H9 (cell line): ENCODE measurements at regions not wholly inside any gene's neighbourhood (a gene's known extent, or its start where the extent isn't known, plus 50 kb on each side); places are given as distances from the start of the nearest gene placed in this dataset.

Experiments
- DNase-seq: peaks from one replicate; pipeline ENCODE4 v3.0.0-alpha.2; 2017
- H2AFZ ChIP-seq: one replicate; pipeline ENCODE4 v1.6.1; 2013; ENCODE audit warnings: mild to moderate bottlenecking, low read length, control low read depth, moderate library complexity
- H2AK5ac ChIP-seq: 2 replicates; pipeline ENCODE4 v1.6.1; 2013; ENCODE audit warnings: low read length, control low read depth, mixed read lengths; ENCODE audit not compliant: insufficient read length
- H2BK120ac ChIP-seq: one replicate; pipeline ENCODE4 v1.6.1; 2013; ENCODE audit warnings: low read depth, mild to moderate bottlenecking, low read length, control low read depth, inconsistent platforms; ENCODE audit not compliant: poor library complexity, severe bottlenecking
- H2BK12ac ChIP-seq: 2 replicates; pipeline ENCODE4 v1.6.1; 2013; ENCODE audit warnings: low read length, control low read depth, mixed read lengths, low read depth; ENCODE audit not compliant: insufficient read length
- H2BK15ac ChIP-seq: 2 replicates; pipeline ENCODE4 v1.6.1; 2013; ENCODE audit warnings: low read depth, low read length, control low read depth
- H2BK20ac ChIP-seq: one replicate; pipeline ENCODE4 v1.6.1; 2013; ENCODE audit warnings: low read depth, mild to moderate bottlenecking, low read length, control low read depth, inconsistent platforms; ENCODE audit not compliant: poor library complexity, severe bottlenecking
- H2BK5ac ChIP-seq: 2 replicates; pipeline ENCODE4 v1.6.1; 2013; ENCODE audit warnings: low read length, control low read depth, mixed read lengths; ENCODE audit not compliant: insufficient read length
- H3K14ac ChIP-seq: 2 replicates; pipeline ENCODE4 v1.6.1; 2013; ENCODE audit warnings: low read length, control low read depth; ENCODE audit not compliant: insufficient read depth
- H3K18ac ChIP-seq: 2 replicates; pipeline ENCODE4 v1.6.1; 2013; ENCODE audit warnings: low read depth, mild to moderate bottlenecking, mixed read lengths, low read length, control low read depth; ENCODE audit not compliant: insufficient read length
- H3K23ac ChIP-seq: 2 replicates; pipeline ENCODE4 v1.6.1; 2013; ENCODE audit warnings: low read length, control low read depth, mixed read lengths, low read depth; ENCODE audit not compliant: insufficient read length
- H3K23me2 ChIP-seq: 2 replicates; pipeline ENCODE4 v1.6.1; 2013; ENCODE audit warnings: low read depth, mild to moderate bottlenecking, mixed read lengths, low read length, control low read depth; ENCODE audit not compliant: insufficient read length, poor library complexity, severe bottlenecking
- H3K27ac ChIP-seq: 2 replicates; pipeline ENCODE4 v1.5.1; 2013; ENCODE audit warnings: low read length, control low read depth, mixed read lengths, low read depth; ENCODE audit not compliant: insufficient read length
- H3K27me3 ChIP-seq: 2 replicates; pipeline ENCODE4 v1.6.1; 2013; ENCODE audit warnings: low read length, control low read depth, inconsistent platforms; ENCODE audit not compliant: insufficient read depth
- H3K4ac ChIP-seq: 2 replicates; pipeline ENCODE4 v1.6.1; 2013; ENCODE audit warnings: low read depth, mild to moderate bottlenecking, control low read depth, inconsistent platforms, low read length, moderate library complexity
- H3K4me1 ChIP-seq: 2 replicates; pipeline ENCODE4 v1.6.1; 2013; ENCODE audit warnings: low read length, control low read depth, inconsistent platforms; ENCODE audit not compliant: insufficient read depth
- H3K4me2 ChIP-seq: 2 replicates; pipeline ENCODE4 v1.6.1; 2013; ENCODE audit warnings: low read length, control low read depth, mixed read lengths; ENCODE audit not compliant: insufficient read length, insufficient read depth
- H3K56ac ChIP-seq: 2 replicates; pipeline ENCODE4 v1.6.1; 2013; ENCODE audit warnings: low read depth, mild to moderate bottlenecking, mixed read lengths, low read length, control low read depth; ENCODE audit not compliant: insufficient read length
- H3K79me1 ChIP-seq: 2 replicates; pipeline ENCODE4 v1.6.1; 2013; ENCODE audit warnings: low read depth, mild to moderate bottlenecking, moderate library complexity, low read length, control low read depth, inconsistent platforms; ENCODE audit not compliant: insufficient read depth, poor library complexity, severe bottlenecking
- H3K79me2 ChIP-seq: 2 replicates; pipeline ENCODE4 v1.6.1; 2013; ENCODE audit warnings: low read length, control low read depth, inconsistent platforms; ENCODE audit not compliant: insufficient read depth
- H3K9ac ChIP-seq: 2 replicates; pipeline ENCODE4 v1.6.1; 2013; ENCODE audit warnings: low read length, control low read depth, mixed read lengths; ENCODE audit not compliant: insufficient read length; ENCODE audit errors: extremely low read depth
- H3K9me3 ChIP-seq: one replicate; pipeline ENCODE4 v1.6.1; 2013; ENCODE audit warnings: low read depth, low read length, inconsistent platforms; ENCODE audit not compliant: control insufficient read depth
- H3T11ph ChIP-seq: one replicate; pipeline ENCODE4 v1.6.1; 2013; ENCODE audit warnings: mild to moderate bottlenecking, low read length, control low read depth, inconsistent platforms
- H4K20me1 ChIP-seq: one replicate; pipeline ENCODE4 v1.6.1; 2013; ENCODE audit not compliant: control insufficient read depth, insufficient read length, insufficient read depth
- H4K5ac ChIP-seq: 2 replicates; pipeline ENCODE4 v1.6.1; 2013; ENCODE audit warnings: low read depth, mild to moderate bottlenecking, mixed read lengths, low read length, control low read depth; ENCODE audit not compliant: insufficient read length
- H4K8ac ChIP-seq: replicated peaks from 2 replicates; pipeline ENCODE4 v1.6.1; 2013; ENCODE audit warnings: low read length, control low read depth, mixed read lengths, low read depth; ENCODE audit not compliant: insufficient read length
- H4K91ac ChIP-seq: 2 replicates; pipeline ENCODE4 v1.6.1; 2013; ENCODE audit warnings: low read depth, mild to moderate bottlenecking, moderate library complexity, mixed read lengths, low read length, control low read depth; ENCODE audit not compliant: insufficient read length
- H3K27ac Mint-ChIP-seq, 3 experiments: 2 replicates in 2 of 3; 3 replicates in 1 of 3; pipeline ENCODE4 v1.8.0; 2020 to 2021; ENCODE audit warnings: mixed read lengths in 3 of 3, mild to moderate bottlenecking in 1 of 3, moderate library complexity in 1 of 3
- H3K27me3 Mint-ChIP-seq: 2 replicates; pipeline ENCODE4 v1.8.0; 2021; ENCODE audit warnings: low read depth, mild to moderate bottlenecking, moderate library complexity, mixed read lengths
- H3K36me3 Mint-ChIP-seq, 3 experiments: 2 replicates in 2 of 3; 3 replicates in 1 of 3; pipeline ENCODE4 v1.8.0; 2020 to 2021; ENCODE audit warnings: low read depth in 3 of 3, mixed read lengths in 3 of 3; ENCODE audit not compliant: insufficient read depth in 1 of 3
- H3K4me1 Mint-ChIP-seq, 2 experiments: 2 replicates each; pipeline ENCODE4 v1.8.0; 2020; ENCODE audit warnings: mixed read lengths in 2 of 2
- H3K4me3 Mint-ChIP-seq, 2 experiments: 2 replicates in 1 of 2; 3 replicates in 1 of 2; pipeline ENCODE4 v1.8.0; 2020 to 2021; ENCODE audit warnings: mild to moderate bottlenecking in 2 of 2, mixed read lengths in 2 of 2, moderate library complexity in 1 of 2
- H3K9me3 Mint-ChIP-seq, 2 experiments: 2 replicates in 1 of 2; 3 replicates in 1 of 2; pipeline ENCODE4 v1.8.0; 2020; ENCODE audit warnings: mild to moderate bottlenecking in 2 of 2, mixed read lengths in 2 of 2, moderate library complexity in 1 of 2
- WGBS: extraction: QIAGEN DNeasy Blood & Tissue Kit; methylation state at CpG from one replicate; pipeline ENCODE4 v1.1.7; 2013; ENCODE audit warnings: missing lambda C conversion rate, low lambda C conversion rate, mixed read lengths; ENCODE audit not compliant: insufficient read length; ENCODE audit errors: extremely low coverage; 5-methylcytosine and 5-hydroxymethylcytosine counted together
- TF ChIP-seq, protein P1 (sequence below): fragments of 200-600 bp; sonication (generic); conservative IDR thresholded peaks from 3 replicates; pipeline ENCODE4 v1.8.0; 2021; ENCODE audit warnings: antibody characterized with exemption, mild to moderate bottlenecking

DNA sequence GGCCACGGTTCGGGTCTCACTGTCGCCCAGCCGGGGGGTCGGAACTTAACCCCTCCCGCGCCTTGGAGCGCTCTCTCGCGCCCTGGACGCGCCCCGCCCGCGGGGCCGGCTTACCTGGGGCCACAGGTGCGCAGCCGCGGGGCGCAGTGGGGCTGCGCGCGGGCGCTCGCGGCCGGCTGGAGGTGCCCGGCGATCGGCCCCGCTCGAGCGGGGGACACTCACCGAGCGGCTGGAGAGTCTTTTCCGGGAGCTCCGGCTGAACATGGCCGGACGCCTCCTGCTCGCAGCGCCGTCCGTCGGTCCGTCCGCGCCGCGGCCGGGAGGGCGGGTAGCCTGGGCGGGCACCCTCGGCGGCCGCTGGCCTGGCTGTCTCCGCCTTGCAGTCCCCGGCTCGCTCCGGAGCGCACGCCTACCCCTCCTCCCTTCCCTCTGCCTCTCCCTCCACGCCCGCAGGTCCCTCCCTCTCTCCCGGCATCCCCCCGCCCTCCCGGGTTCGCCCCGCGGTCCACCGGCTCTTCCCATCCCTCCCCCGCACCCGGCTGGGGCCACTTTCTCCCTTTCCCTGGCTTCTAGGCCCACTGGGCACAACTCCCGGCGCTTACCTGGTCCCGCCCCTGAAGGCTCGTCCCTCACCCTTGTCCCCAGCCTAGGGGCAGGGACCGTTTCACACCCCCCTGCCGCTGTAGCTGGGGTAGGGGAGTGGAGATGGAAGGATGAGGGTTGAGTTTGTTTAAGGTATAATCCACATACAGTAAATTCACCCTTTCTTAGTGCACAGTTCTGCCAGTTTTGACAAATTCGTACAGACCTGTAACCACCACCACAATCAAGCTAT, 220.1 kb upstream of the PRICKLE2 start:
- H3K79me2 ChIP-seq: no peaks in the 10 kb centered on the region
- H2BK120ac ChIP-seq: no peak overlapping the region
- H4K20me1 ChIP-seq: no peaks in the 10 kb centered on the region
- H3K4me3 Mint-ChIP-seq: peak overlapping the region; percentile 71 to 85
- no peak overlapping the region for H3K56ac ChIP-seq
- H3K23me2 ChIP-seq: peaks cover 7% of the 10 kb centered on the region
- TF ChIP-seq, protein P1, sequence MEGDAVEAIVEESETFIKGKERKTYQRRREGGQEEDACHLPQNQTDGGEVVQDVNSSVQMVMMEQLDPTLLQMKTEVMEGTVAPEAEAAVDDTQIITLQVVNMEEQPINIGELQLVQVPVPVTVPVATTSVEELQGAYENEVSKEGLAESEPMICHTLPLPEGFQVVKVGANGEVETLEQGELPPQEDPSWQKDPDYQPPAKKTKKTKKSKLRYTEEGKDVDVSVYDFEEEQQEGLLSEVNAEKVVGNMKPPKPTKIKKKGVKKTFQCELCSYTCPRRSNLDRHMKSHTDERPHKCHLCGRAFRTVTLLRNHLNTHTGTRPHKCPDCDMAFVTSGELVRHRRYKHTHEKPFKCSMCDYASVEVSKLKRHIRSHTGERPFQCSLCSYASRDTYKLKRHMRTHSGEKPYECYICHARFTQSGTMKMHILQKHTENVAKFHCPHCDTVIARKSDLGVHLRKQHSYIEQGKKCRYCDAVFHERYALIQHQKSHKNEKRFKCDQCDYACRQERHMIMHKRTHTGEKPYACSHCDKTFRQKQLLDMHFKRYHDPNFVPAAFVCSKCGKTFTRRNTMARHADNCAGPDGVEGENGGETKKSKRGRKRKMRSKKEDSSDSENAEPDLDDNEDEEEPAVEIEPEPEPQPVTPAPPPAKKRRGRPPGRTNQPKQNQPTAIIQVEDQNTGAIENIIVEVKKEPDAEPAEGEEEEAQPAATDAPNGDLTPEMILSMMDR: no peak; the same call in 2 of the 3 replicates
- no peaks in the 10 kb centered on the region; the same call in 1 of the 2 replicates for H3K27me3 ChIP-seq
- no peak overlapping the region for H2AFZ ChIP-seq
- no peak overlapping the region for H2BK5ac ChIP-seq
- H3K4me2 ChIP-seq: peak overlapping the region; percentile 89
- H2BK20ac ChIP-seq: no peak overlapping the region
- H3K9me3 Mint-ChIP-seq: no peaks in the 10 kb centered on the region
- H3K36me3 Mint-ChIP-seq: no peaks in the 10 kb centered on the region
- H3K9me3 ChIP-seq: no peaks in the 10 kb centered on the region
- no peak overlapping the region for H3K4ac ChIP-seq
- peaks cover 10% of the 10 kb centered on the region; the same call in 1 of the 2 replicates for H3K4me1 ChIP-seq
- H3K27ac ChIP-seq: no peak overlapping the region
- no peak overlapping the region for H4K5ac ChIP-seq
- no peaks in the 10 kb centered on the region for H3K79me1 ChIP-seq
- peaks cover 51% of the 10 kb centered on the region for H3K27me3 Mint-ChIP-seq
- H3T11ph ChIP-seq: no peak overlapping the region
- no peak overlapping the region for H3K9ac ChIP-seq
- H2AK5ac ChIP-seq: no peak overlapping the region
- H2BK12ac ChIP-seq: no peak overlapping the region
- H3K4me1 Mint-ChIP-seq: peaks cover 38 to 53% of the 10 kb centered on the region in 2 experiments
- no peak overlapping the region for H2BK15ac ChIP-seq
- H4K91ac ChIP-seq: no peak overlapping the region
- H3K23ac ChIP-seq: no peak overlapping the region
- H3K14ac ChIP-seq: no peak overlapping the region; the same call in 1 of the 2 replicates
- DNase-seq: peak; percentile 80
- H4K8ac ChIP-seq: no peak overlapping the region
- no peak overlapping the region for H3K18ac ChIP-seq
- WGBS: no CpG with 5 or more reads among the region's 79 CpGs
- H3K27ac Mint-ChIP-seq: no peak overlapping the region
